ENCODE measurements at regions not wholly inside any gene's neighbourhood (a gene's known extent, or its start where the extent isn't known, plus 50 kb on each side); places are given as distances from the start of the nearest gene placed in this dataset.

- no peak overlapping the region for H3K4me3 ChIP-seq (ENCODE audit: low read depth, low read length)
- DNase-seq (ENCODE audit: low read depth) = no peak
Observed at GRCh38 chr4:185890196-185890595, 78.2 kb upstream of the SORBS2 start.

- DNase-seq (ENCODE audit: low read depth) = no peak
- H3K4me3 ChIP-seq (ENCODE audit: low read depth, low read length) = no peak overlapping the region
Observed at GRCh38 chr4:185892165-185892564, 80.2 kb upstream of the SORBS2 start.

GRCh38 chr4:185893500-185893899 lies 81.5 kb upstream of the SORBS2 start:
- no peak for DNase-seq (ENCODE audit: low read depth)
- H3K4me3 ChIP-seq (ENCODE audit: low read depth, low read length) = no peak overlapping the region

GRCh38 chr4:185894481-185894880 lies 82.5 kb upstream of the SORBS2 start:
- no peak overlapping the region for H3K4me3 ChIP-seq (ENCODE audit: low read depth, low read length)
- DNase-seq (ENCODE audit: low read depth) = no peak

- H3K4me3 ChIP-seq (ENCODE audit: low read depth, low read length) = no peak overlapping the region
- no peak for DNase-seq (ENCODE audit: low read depth)
Observed at GRCh38 chr4:185895351-185895750, 83.4 kb upstream of the SORBS2 start.

GRCh38 chr4:185895866-185896265 lies 83.9 kb upstream of the SORBS2 start:
- no peak overlapping the region for H3K4me3 ChIP-seq (ENCODE audit: low read depth, low read length)
- no peak for DNase-seq (ENCODE audit: low read depth)

- H3K4me3 ChIP-seq (ENCODE audit: low read depth, low read length) = no peak overlapping the region
- DNase-seq (ENCODE audit: low read depth) = no peak
Observed at GRCh38 chr4:185896817-185897488, 85.0 kb upstream of the SORBS2 start.

GRCh38 chr4:185898413-185898812 lies 86.4 kb upstream of the SORBS2 start:
- DNase-seq (ENCODE audit: low read depth) = no peak

GRCh38 chr4:185899833-185900232 lies 87.8 kb upstream of the SORBS2 start:
- H3K4me3 ChIP-seq (ENCODE audit: low read depth, low read length) = no peak overlapping the region
- no peak for DNase-seq (ENCODE audit: low read depth)

More at GRCh38 chr4:185898413-185898812, 86.4 kb upstream of the SORBS2 start:
- no peak overlapping the region for H3K4me3 ChIP-seq (ENCODE audit: low read depth, low read length)

GRCh38 chr4:185902654-185903053 lies 90.7 kb upstream of the SORBS2 start:
- H3K4me3 ChIP-seq (ENCODE audit: low read depth, low read length) = no peak overlapping the region
- no peak for DNase-seq (ENCODE audit: low read depth)

GRCh38 chr4:185903205-185903604 lies 91.2 kb upstream of the SORBS2 start:
- H3K4me3 ChIP-seq (ENCODE audit: low read depth, low read length) = no peak overlapping the region
- no peak for DNase-seq (ENCODE audit: low read depth)

GRCh38 chr4:185904381-185904780 lies 92.4 kb upstream of the SORBS2 start:
- DNase-seq (ENCODE audit: low read depth) = no peak
- no peak overlapping the region for H3K4me3 ChIP-seq (ENCODE audit: low read depth, low read length)

GRCh38 chr4:185909972-185910371 lies 98.0 kb upstream of the SORBS2 start:
- no peak overlapping the region for H3K4me3 ChIP-seq (ENCODE audit: low read depth, low read length)
- DNase-seq (ENCODE audit: low read depth) = no peak

GRCh38 chr4:185911556-185912064 lies 99.6 kb upstream of the SORBS2 start:
- no peak overlapping the region for H3K4me3 ChIP-seq (ENCODE audit: low read depth, low read length)
- DNase-seq (ENCODE audit: low read depth) = no peak

- DNase-seq (ENCODE audit: low read depth) = no peak
- H3K4me3 ChIP-seq (ENCODE audit: low read depth, low read length) = no peak overlapping the region
Observed at GRCh38 chr4:185912779-185913178, 100.8 kb upstream of the SORBS2 start.

- no peak for DNase-seq (ENCODE audit: low read depth)
- H3K4me3 ChIP-seq (ENCODE audit: low read depth, low read length) = no peak overlapping the region
Observed at GRCh38 chr4:185914583-185915199, 102.7 kb upstream of the SORBS2 start.

GRCh38 chr4:185915271-185915670 lies 103.3 kb upstream of the SORBS2 start:
- H3K4me3 ChIP-seq (ENCODE audit: low read depth, low read length) = no peak overlapping the region
- no peak for DNase-seq (ENCODE audit: low read depth)

GRCh38 chr4:185915817-185916216 lies 103.8 kb upstream of the SORBS2 start:
- no peak for DNase-seq (ENCODE audit: low read depth)
- H3K4me3 ChIP-seq (ENCODE audit: low read depth, low read length) = no peak overlapping the region

- no peak for DNase-seq (ENCODE audit: low read depth)
- no peak overlapping the region for H3K4me3 ChIP-seq (ENCODE audit: low read depth, low read length)
Observed at GRCh38 chr4:185916231-185916630, 104.2 kb upstream of the SORBS2 start.

- H3K4me3 ChIP-seq (ENCODE audit: low read depth, low read length) = no peak overlapping the region
Observed at GRCh38 chr4:185916683-185917082, 104.7 kb upstream of the SORBS2 start.

GRCh38 chr4:185919107-185919506 lies 107.1 kb upstream of the SORBS2 start:
- DNase-seq (ENCODE audit: low read depth) = no peak
- H3K4me3 ChIP-seq (ENCODE audit: low read depth, low read length) = no peak overlapping the region

More at GRCh38 chr4:185916683-185917082, 104.7 kb upstream of the SORBS2 start:
- DNase-seq (ENCODE audit: low read depth) = no peak

Measured in skeletal muscle cell (primary cell).